OCI-LY7 (cell line): ENCODE measurements at regions not wholly inside any gene's neighbourhood (a gene's known extent, or its start where the extent isn't known, plus 50 kb on each side); places are given as distances from the start of the nearest gene placed in this dataset.

Experiments used
- CTCF ChIP-seq: fragments of 200-600 bp; sonication (generic); conservative IDR thresholded peaks from 2 replicates; pipeline ENCODE4 v1.5.1; 2014; ENCODE audit warnings: mild to moderate bottlenecking, antibody characterized with exemption, low read length, moderate library complexity, mixed read lengths
- EZH2phosphoT487 ChIP-seq: fragments of 200-600 bp; sonication (generic); IDR thresholded peaks from 2 replicates; pipeline ENCODE4 v1.6.1; 2018; ENCODE audit warnings: low read depth, borderline replicate concordance, mild to moderate bottlenecking, mixed run types, antibody characterized with exemption, low read length, moderate library complexity, mixed read lengths

- TF ChIP-seq CTCF (no peak), EZH2phosphoT487 (no peak)
Measured at GRCh38 chr2:19826874-19827273, 74.9 kb downstream of the TTC32 start.
